IPS-20b (cell line): ENCODE measurements at regions not wholly inside any gene's neighbourhood (a gene's known extent, or its start where the extent isn't known, plus 50 kb on each side); places are given as distances from the start of the nearest gene placed in this dataset.
"Not testable (repeated sequence)": the region's sequence is repeated elsewhere in the genome, so short reads cannot be mapped to it uniquely, and the experiment has no call there.

Experiments used
- H3K27ac ChIP-seq: one replicate; pipeline ENCODE4 v1.5.1; 2013; ENCODE audit warnings: low read length
- H3K27me3 ChIP-seq: 2 replicates; pipeline ENCODE4 v1.6.1; 2013; ENCODE audit warnings: mild to moderate bottlenecking, low read length, inconsistent platforms; ENCODE audit not compliant: insufficient read depth
- H3K36me3 ChIP-seq: 2 replicates; pipeline ENCODE4 v1.6.1; 2013; ENCODE audit warnings: low read depth, mild to moderate bottlenecking, inconsistent platforms, low read length, moderate library complexity; ENCODE audit not compliant: insufficient read depth
- H3K4me1 ChIP-seq: 2 replicates; pipeline ENCODE4 v1.6.1; 2013; ENCODE audit warnings: mild to moderate bottlenecking, control low read depth, inconsistent platforms, low read length, moderate library complexity; ENCODE audit not compliant: insufficient read depth
- H3K4me3 ChIP-seq: 2 replicates; pipeline ENCODE4 v1.5.1; 2013; ENCODE audit warnings: mild to moderate bottlenecking, low read length, inconsistent platforms
- H3K9ac ChIP-seq: 2 replicates; pipeline ENCODE4 v1.6.1; 2013; ENCODE audit warnings: low read depth, mild to moderate bottlenecking, inconsistent platforms, low read length, moderate library complexity
- H3K9me3 ChIP-seq: 2 replicates; pipeline ENCODE4 v1.6.1; 2013; ENCODE audit warnings: mild to moderate bottlenecking, low read depth, low read length, inconsistent platforms; ENCODE audit not compliant: insufficient read depth

- Histone ChIP-seq H3K4me3 (no peak overlapping the region), H3K27me3 (no peaks in the 10 kb centered on the region), H3K9ac (no peak overlapping the region), H3K36me3 (peaks cover 13% of the 10 kb centered on the region), H3K4me1 (no peaks in the 10 kb centered on the region), H3K27ac (no peak overlapping the region), H3K9me3 (no peaks in the 10 kb centered on the region)
Observed at GRCh38 chr18:46211816-46212215, 107.6 kb downstream of the HAUS1 start.

GRCh38 chr18:46212398-46212797 is 108.2 kb downstream of the HAUS1 start:
- H3K9me3 ChIP-seq = no peaks in the 10 kb centered on the region
- H3K4me3 ChIP-seq = no peak overlapping the region
- H3K9ac ChIP-seq = no peak overlapping the region
- no peaks in the 10 kb centered on the region for H3K27me3 ChIP-seq
- H3K36me3 ChIP-seq = peaks cover 19% of the 10 kb centered on the region
- no peaks in the 10 kb centered on the region for H3K4me1 ChIP-seq
- no peak overlapping the region for H3K27ac ChIP-seq

GRCh38 chr18:46213295-46213694 is 109.1 kb downstream of the HAUS1 start:
- Histone ChIP-seq H3K9ac (no peak overlapping the region), H3K9me3 (no peaks in the 10 kb centered on the region), H3K27ac (no peak overlapping the region), H3K4me1 (no peaks in the 10 kb centered on the region), H3K27me3 (no peaks in the 10 kb centered on the region), H3K4me3 (no peak overlapping the region), H3K36me3 (peaks cover 23% of the 10 kb centered on the region)

GRCh38 chr18:46214435-46214834 is 110.2 kb downstream of the HAUS1 start:
- no peaks in the 10 kb centered on the region for H3K27me3 ChIP-seq
- H3K9ac ChIP-seq = no peak overlapping the region
- H3K4me3 ChIP-seq = no peak overlapping the region
- H3K36me3 ChIP-seq = peaks cover 31% of the 10 kb centered on the region
- no peaks in the 10 kb centered on the region for H3K4me1 ChIP-seq
- no peaks in the 10 kb centered on the region for H3K9me3 ChIP-seq
- H3K27ac ChIP-seq = no peak overlapping the region

- Histone ChIP-seq H3K27me3 (no peaks in the 10 kb centered on the region), H3K36me3 (peaks cover 31% of the 10 kb centered on the region)
Observed at GRCh38 chr18:46215902-46216723, 111.9 kb downstream of the HAUS1 start.

GRCh38 chr18:46220116-46220515 is 115.9 kb downstream of the HAUS1 start:
- H3K9ac ChIP-seq = no peak overlapping the region
- H3K27me3 ChIP-seq = no peaks in the 10 kb centered on the region
- peaks cover 31% of the 10 kb centered on the region for H3K36me3 ChIP-seq
- no peak overlapping the region for H3K4me3 ChIP-seq
- H3K27ac ChIP-seq = no peak overlapping the region
- no peaks in the 10 kb centered on the region for H3K9me3 ChIP-seq
- H3K4me1 ChIP-seq = peaks cover 6% of the 10 kb centered on the region; the same call in 1 of the 2 replicates

More at GRCh38 chr18:46215902-46216723, 111.9 kb downstream of the HAUS1 start:
- H3K27ac ChIP-seq = no peak overlapping the region
- H3K9me3 ChIP-seq = no peaks in the 10 kb centered on the region
- no peak overlapping the region for H3K4me3 ChIP-seq
- no peak overlapping the region for H3K9ac ChIP-seq
- no peaks in the 10 kb centered on the region for H3K4me1 ChIP-seq

- no peaks in the 10 kb centered on the region for H3K27me3 ChIP-seq
- no peaks in the 10 kb centered on the region for H3K9me3 ChIP-seq
- H3K36me3 ChIP-seq = peaks cover 15% of the 10 kb centered on the region
- H3K4me3 ChIP-seq = no peak overlapping the region
- peaks cover 6% of the 10 kb centered on the region; the same call in 1 of the 2 replicates for H3K4me1 ChIP-seq
- no peak overlapping the region for H3K9ac ChIP-seq
- no peak overlapping the region for H3K27ac ChIP-seq
Observed at GRCh38 chr18:46222093-46222492, 117.9 kb downstream of the HAUS1 start.

GRCh38 chr18:46222710-46223360 is 118.7 kb downstream of the HAUS1 start:
- peaks cover 12% of the 10 kb centered on the region for H3K36me3 ChIP-seq
- no peaks in the 10 kb centered on the region for H3K27me3 ChIP-seq
- peaks cover 6% of the 10 kb centered on the region; the same call in 1 of the 2 replicates for H3K4me1 ChIP-seq
- H3K27ac ChIP-seq = no peak overlapping the region
- no peak overlapping the region for H3K4me3 ChIP-seq
- no peak overlapping the region for H3K9ac ChIP-seq
- H3K9me3 ChIP-seq = no peaks in the 10 kb centered on the region

GRCh38 chr18:46224181-46224775 is 120.1 kb downstream of the HAUS1 start:
- Histone ChIP-seq H3K36me3 (no peaks in the 10 kb centered on the region), H3K27me3 (no peaks in the 10 kb centered on the region), H3K4me3 (no peak overlapping the region), H3K27ac (no peak overlapping the region), H3K4me1 (peaks cover 6% of the 10 kb centered on the region; the same call in 1 of the 2 replicates), H3K9me3 (no peaks in the 10 kb centered on the region), H3K9ac (no peak overlapping the region)

- Histone ChIP-seq H3K36me3 (no peaks in the 10 kb centered on the region), H3K9ac (no peak overlapping the region), H3K4me1 (peaks cover 6% of the 10 kb centered on the region; the same call in 1 of the 2 replicates), H3K27me3 (no peaks in the 10 kb centered on the region), H3K9me3 (no peaks in the 10 kb centered on the region), H3K4me3 (no peak overlapping the region), H3K27ac (no peak overlapping the region)
Observed at GRCh38 chr18:46226461-46226860, 122.3 kb downstream of the HAUS1 start.

- not testable (repeated sequence) for H3K9ac ChIP-seq, H3K4me3 ChIP-seq, H3K36me3 ChIP-seq, H3K27ac ChIP-seq, H3K9me3 ChIP-seq, H3K4me1 ChIP-seq, H3K27me3 ChIP-seq
Observed at GRCh38 chr18:46229641-46230040, 125.5 kb downstream of the HAUS1 start.
